Lung (tissue), 11 donors: ENCODE measurements at regions not wholly inside any gene's neighbourhood (a gene's known extent, or its start where the extent isn't known, plus 50 kb on each side); places are given as distances from the start of the nearest gene placed in this dataset.

Experiments
- ATAC-seq: fragments of 200-7000 bp; cut with Tn5 transposase; one replicate; pipeline ENCODE4 v1.9.1; 2020; ENCODE audit warnings: moderate number of reproducible peaks; ENCODE audit not compliant: insufficient read depth, low FRiP score
- DNase-seq, 3 donors: peaks; one replicate each; pipeline ENCODE4 v3.0.0-alpha.2; 2013 to 2017
- H3K27ac ChIP-seq, 2 donors: one replicate each; pipeline ENCODE4 v1.5.1; 2013; ENCODE audit warnings: mild to moderate bottlenecking in 2 of 2, moderate library complexity in 2 of 2, control low read depth in 1 of 2, inconsistent platforms in 1 of 2, low read depth in 1 of 2, low read length in 1 of 2
- H3K27me3 ChIP-seq, 3 donors: one replicate each; pipeline ENCODE4 v1.5.1; 2013; ENCODE audit warnings: low read length in 2 of 3; ENCODE audit not compliant: control insufficient read depth in 3 of 3, insufficient read depth in 3 of 3
- H3K36me3 ChIP-seq, 4 donors: one replicate each; pipeline ENCODE4 v1.5.1; 2013; ENCODE audit warnings: low read length in 4 of 4, mild to moderate bottlenecking in 1 of 4, moderate library complexity in 1 of 4; ENCODE audit not compliant: control insufficient read depth in 4 of 4, insufficient read depth in 4 of 4
- H3K4me1 ChIP-seq, 5 donors: one replicate each; pipeline ENCODE4 v1.5.1; 2013; ENCODE audit warnings: low read length in 5 of 5, mild to moderate bottlenecking in 2 of 5, moderate library complexity in 1 of 5; ENCODE audit not compliant: control insufficient read depth in 5 of 5, insufficient read depth in 5 of 5
- H3K4me3 ChIP-seq: one replicate; pipeline ENCODE4 v1.5.1; 2013; ENCODE audit warnings: mild to moderate bottlenecking, control low read depth, moderate library complexity
- H3K9ac ChIP-seq, 2 donors: one replicate each; pipeline ENCODE4 v1.5.1; 2013; ENCODE audit warnings: low read length in 2 of 2, control low read depth in 1 of 2; ENCODE audit not compliant: insufficient read depth in 1 of 2
- H3K9me3 ChIP-seq, 4 donors: one replicate each; pipeline ENCODE4 v1.5.1; 2013; ENCODE audit warnings: low read length in 3 of 4, mild to moderate bottlenecking in 1 of 4, moderate library complexity in 1 of 4; ENCODE audit not compliant: control insufficient read depth in 4 of 4, insufficient read depth in 3 of 4
- CTCF ChIP-seq: IDR thresholded peaks from 2 replicates; pipeline ENCODE4 v1.5.1; 2012; ENCODE audit warnings: mild to moderate bottlenecking; ENCODE audit errors: control extremely low read depth, extremely low read depth
- WGBS, 2 donors: extraction: QIAGEN DNeasy Blood & Tissue Kit; methylation state at CpG; one replicate each; pipeline ENCODE4 v1.1.7; 2013; 5-methylcytosine and 5-hydroxymethylcytosine counted together
- donor health status: control.
- donor health status: control.
- donor health status: Bipolar disorder and iron deficiency.
- donor health status: healthy.
- donor health status: DM: yes; HTN: yes; CAD: no.

- Histone ChIP-seq H3K9ac (no peak overlapping the region), H3K4me1 (no peaks in the 10 kb centered on the region), H3K9me3 (no peaks in the 10 kb centered on the region), H3K4me3 (no peak overlapping the region), H3K27ac (no peak overlapping the region), H3K36me3 (no peaks in the 10 kb centered on the region), H3K27me3 (no peaks in the 10 kb centered on the region)
- ATAC-seq (no peak), DNase-seq (no peak)
- no peak for TF ChIP-seq CTCF
These were observed 739.9 kb downstream of the REEP3 start for GRCh38 chr10:64261092-64261491.

- no peak overlapping the region for H3K27ac ChIP-seq
These were observed 740.5 kb downstream of the REEP3 start for GRCh38 chr10:64261676-64262075.

GRCh38 chr10:64265961-64266360 lies 744.8 kb downstream of the REEP3 start:
- no peak overlapping the region for H3K27ac ChIP-seq
- H3K9ac ChIP-seq: no peak overlapping the region
- no peaks in the 10 kb centered on the region for H3K27me3 ChIP-seq
- ATAC-seq (no peak), DNase-seq (no peak)
- WGBS, 2 donors: 88 to 100% methylated on average over 1 of the region's 1 CpG
- no peak overlapping the region for H3K4me3 ChIP-seq
- no peaks in the 10 kb centered on the region for H3K36me3 ChIP-seq
- H3K4me1 ChIP-seq: no peaks in the 10 kb centered on the region
- no peak for TF ChIP-seq CTCF
- H3K9me3 ChIP-seq: no peaks in the 10 kb centered on the region

More at GRCh38 chr10:64261676-64262075, 740.5 kb downstream of the REEP3 start:
- WGBS, 2 donors: 90 to 97% methylated on average over 1 of the region's 1 CpG
- no peak for ATAC-seq
- TF ChIP-seq CTCF: no peak
- H3K4me1 ChIP-seq: no peaks in the 10 kb centered on the region
- H3K36me3 ChIP-seq: no peaks in the 10 kb centered on the region
- no peak overlapping the region for H3K9ac ChIP-seq
- H3K9me3 ChIP-seq: no peaks in the 10 kb centered on the region
- no peak for DNase-seq
- no peaks in the 10 kb centered on the region for H3K27me3 ChIP-seq
- H3K4me3 ChIP-seq: no peak overlapping the region

GRCh38 chr10:64271508-64271907 lies 750.3 kb downstream of the REEP3 start:
- WGBS, 2 donors: 46 to 65% methylated on average over 3 of the region's 3 CpGs
- H3K4me1 ChIP-seq: no peaks in the 10 kb centered on the region
- no peaks in the 10 kb centered on the region for H3K36me3 ChIP-seq
- H3K27ac ChIP-seq: no peak overlapping the region
- no peak overlapping the region for H3K4me3 ChIP-seq
- ATAC-seq (no peak), DNase-seq (no peak)
- H3K27me3 ChIP-seq: no peaks in the 10 kb centered on the region
- H3K9me3 ChIP-seq: no peaks in the 10 kb centered on the region
- TF ChIP-seq CTCF: no peak
- H3K9ac ChIP-seq: no peak overlapping the region
